ENCODE measurements at regions not wholly inside any gene's neighbourhood (a gene's known extent, or its start where the extent isn't known, plus 50 kb on each side); places are given as distances from the start of the nearest gene placed in this dataset.

DNA sequence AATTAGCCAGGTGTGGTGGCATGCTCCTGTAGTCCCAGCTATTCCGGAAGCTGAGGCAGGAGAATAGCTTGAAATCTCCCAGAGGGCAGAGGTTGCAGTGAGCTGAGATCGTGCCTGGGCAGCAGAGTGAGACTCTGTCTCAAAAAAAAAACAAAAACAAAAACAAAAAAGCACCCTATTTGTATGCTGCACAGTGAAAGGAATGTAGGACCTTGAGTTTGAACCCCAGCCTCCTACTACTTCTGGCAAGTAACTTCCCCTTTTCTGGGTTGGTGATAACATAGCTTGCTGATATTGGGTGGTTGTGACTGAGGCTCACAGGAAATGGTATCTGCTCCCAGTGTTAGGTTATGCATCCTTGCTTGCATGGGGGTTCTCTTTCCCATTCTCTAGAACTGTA, 205.3 kb downstream of the BUB3 start:
- TF ChIP-seq, protein P1, sequence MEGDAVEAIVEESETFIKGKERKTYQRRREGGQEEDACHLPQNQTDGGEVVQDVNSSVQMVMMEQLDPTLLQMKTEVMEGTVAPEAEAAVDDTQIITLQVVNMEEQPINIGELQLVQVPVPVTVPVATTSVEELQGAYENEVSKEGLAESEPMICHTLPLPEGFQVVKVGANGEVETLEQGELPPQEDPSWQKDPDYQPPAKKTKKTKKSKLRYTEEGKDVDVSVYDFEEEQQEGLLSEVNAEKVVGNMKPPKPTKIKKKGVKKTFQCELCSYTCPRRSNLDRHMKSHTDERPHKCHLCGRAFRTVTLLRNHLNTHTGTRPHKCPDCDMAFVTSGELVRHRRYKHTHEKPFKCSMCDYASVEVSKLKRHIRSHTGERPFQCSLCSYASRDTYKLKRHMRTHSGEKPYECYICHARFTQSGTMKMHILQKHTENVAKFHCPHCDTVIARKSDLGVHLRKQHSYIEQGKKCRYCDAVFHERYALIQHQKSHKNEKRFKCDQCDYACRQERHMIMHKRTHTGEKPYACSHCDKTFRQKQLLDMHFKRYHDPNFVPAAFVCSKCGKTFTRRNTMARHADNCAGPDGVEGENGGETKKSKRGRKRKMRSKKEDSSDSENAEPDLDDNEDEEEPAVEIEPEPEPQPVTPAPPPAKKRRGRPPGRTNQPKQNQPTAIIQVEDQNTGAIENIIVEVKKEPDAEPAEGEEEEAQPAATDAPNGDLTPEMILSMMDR (IDR thresholded peaks at IDR 0.05) = no peak
- no peak for TF ChIP-seq POLR2A (IDR thresholded peaks at IDR 0.05)

All from vagina (tissue), 2 donors.